Hepatocyte (in vitro differentiated cells): ENCODE measurements at regions not wholly inside any gene's neighbourhood (a gene's known extent, or its start where the extent isn't known, plus 50 kb on each side); places are given as distances from the start of the nearest gene placed in this dataset.

ENCODE experiments used
- DNase-seq: peaks from one replicate; pipeline ENCODE4 v3.0.0-alpha.2; 2016; ENCODE audit warnings: low spot score
- H2AFZ ChIP-seq: fragments of 200-600 bp; sonication (generic); 2 replicates; pipeline ENCODE4 v1.6.0; 2016; ENCODE audit warnings: antibody characterized with exemption, mild to moderate bottlenecking
- H3K27ac ChIP-seq: fragments of 200-600 bp; sonication (generic); 2 replicates; pipeline ENCODE4 v1.5.1; 2016; ENCODE audit warnings: mild to moderate bottlenecking
- H3K27me3 ChIP-seq: fragments of 200-600 bp; sonication (generic); 2 replicates; pipeline ENCODE4 v1.6.1; 2016
- H3K36me3 ChIP-seq: fragments of 200-600 bp; sonication (generic); replicated peaks from 2 replicates; pipeline ENCODE4 v1.5.1; 2016; ENCODE audit warnings: low read depth; ENCODE audit not compliant: insufficient read depth
- H3K4me1 ChIP-seq: fragments of 200-600 bp; sonication (generic); 2 replicates; pipeline ENCODE4 v1.5.1; 2016; ENCODE audit warnings: mild to moderate bottlenecking, moderate library complexity; ENCODE audit not compliant: insufficient read depth
- H3K4me2 ChIP-seq: fragments of 200-600 bp; sonication (generic); 2 replicates; pipeline ENCODE4 v1.6.0; 2016
- H3K4me3 ChIP-seq: fragments of 200-600 bp; sonication (generic); 2 replicates; pipeline ENCODE4 v1.5.1; 2016; ENCODE audit warnings: mild to moderate bottlenecking
- H3K79me2 ChIP-seq: fragments of 200-600 bp; sonication (generic); 2 replicates; pipeline ENCODE4 v1.6.0; 2017; ENCODE audit warnings: mild to moderate bottlenecking
- H3K9me2 ChIP-seq: fragments of 200-600 bp; sonication (generic); replicated peaks from 2 replicates; pipeline ENCODE4 v1.6.0; 2017; ENCODE audit warnings: mild to moderate bottlenecking; ENCODE audit not compliant: insufficient read depth
- H3K9me3 ChIP-seq: fragments of 200-600 bp; sonication (generic); 2 replicates; pipeline ENCODE4 v1.5.1; 2016; ENCODE audit warnings: low read depth, mild to moderate bottlenecking
- H4K20me1 ChIP-seq: fragments of 200-600 bp; sonication (generic); 2 replicates; pipeline ENCODE4 v1.6.0; 2016; ENCODE audit warnings: mild to moderate bottlenecking; ENCODE audit not compliant: insufficient read depth, poor library complexity, severe bottlenecking
- CTCF ChIP-seq: fragments of 200-600 bp; sonication (generic); IDR thresholded peaks from 2 replicates; pipeline ENCODE4 v1.5.1; 2016; ENCODE audit warnings: antibody characterized with exemption, mild to moderate bottlenecking; ENCODE audit not compliant: poor library complexity
- EZH2 ChIP-seq: fragments of 200-600 bp; sonication (generic); IDR thresholded peaks from 2 replicates; pipeline ENCODE4 v1.6.1; 2016; ENCODE audit warnings: antibody characterized with exemption, mild to moderate bottlenecking, borderline replicate concordance
- EZH2phosphoT487 ChIP-seq: fragments of 200-600 bp; sonication (generic); IDR thresholded peaks from one replicate; pipeline ENCODE4 v1.6.1; 2018; ENCODE audit warnings: antibody characterized with exemption, mild to moderate bottlenecking, low read depth, moderate library complexity; ENCODE audit not compliant: unreplicated experiment, severe bottlenecking
- WGBS: methylation state at CpG from one replicate; pipeline ENCODE4 v1.1.6; 2016; ENCODE audit warnings: low lambda C conversion rate; ENCODE audit errors: missing lambda C conversion rate; 5-methylcytosine and 5-hydroxymethylcytosine counted together

- no peak overlapping the region for H3K27ac ChIP-seq
- no peaks in the 10 kb centered on the region for H3K36me3 ChIP-seq
- no peaks in the 10 kb centered on the region for H3K79me2 ChIP-seq
- H3K9me3 ChIP-seq: no peaks in the 10 kb centered on the region
- H4K20me1 ChIP-seq: no peaks in the 10 kb centered on the region
- H3K4me3 ChIP-seq: no peak overlapping the region
- peaks cover 7% of the 10 kb centered on the region for H3K4me1 ChIP-seq
- H3K9me2 ChIP-seq: no peaks in the 10 kb centered on the region
- no peak for TF ChIP-seq EZH2
- TF ChIP-seq CTCF: no peak
- TF ChIP-seq EZH2phosphoT487: no peak
- H3K4me2 ChIP-seq: no peak overlapping the region
- no peaks in the 10 kb centered on the region for H3K27me3 ChIP-seq
- H2AFZ ChIP-seq: no peak overlapping the region
- WGBS: 95% methylated on average over 10 of the region's 10 CpGs
- no peak for DNase-seq
These were observed 112.0 kb upstream of the RMDN2 start for GRCh38 chr2:37812941-37813730.

DNA sequence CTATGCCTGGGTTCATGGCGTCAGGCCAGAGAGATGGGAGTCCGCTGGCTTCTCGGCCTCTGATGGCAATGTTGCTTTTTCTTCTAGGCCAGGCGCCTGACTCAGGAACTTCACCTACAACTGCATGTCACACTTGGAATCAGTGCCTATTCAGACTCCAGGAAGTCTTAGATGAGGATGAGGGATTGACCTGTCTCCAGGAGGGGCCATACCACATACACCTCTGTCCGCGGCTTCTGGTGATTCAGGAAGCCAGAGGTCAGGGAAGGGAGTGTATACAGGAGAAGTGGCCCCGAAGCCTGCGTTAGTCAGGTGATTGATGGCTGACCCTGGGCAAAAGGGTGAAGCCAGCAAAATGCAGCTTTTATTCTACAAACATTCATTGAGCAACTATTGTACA lies 109.1 kb upstream of the RMDN2 start:
- Histone ChIP-seq H4K20me1 (no peaks in the 10 kb centered on the region), H3K9me2 (no peaks in the 10 kb centered on the region), H3K4me2 (no peak overlapping the region), H3K4me1 (no peaks in the 10 kb centered on the region), H3K36me3 (no peaks in the 10 kb centered on the region), H3K27ac (no peak overlapping the region), H3K27me3 (no peaks in the 10 kb centered on the region), H3K4me3 (no peak overlapping the region), H2AFZ (no peak overlapping the region), H3K79me2 (no peaks in the 10 kb centered on the region), H3K9me3 (no peaks in the 10 kb centered on the region)
- no peak for TF ChIP-seq CTCF
- TF ChIP-seq EZH2: no peak
- TF ChIP-seq EZH2phosphoT487: no peak
- DNase-seq: no peak
- whole genome bisulfite sequencing: 91% methylated on average over 8 of the region's 8 CpGs

DNA sequence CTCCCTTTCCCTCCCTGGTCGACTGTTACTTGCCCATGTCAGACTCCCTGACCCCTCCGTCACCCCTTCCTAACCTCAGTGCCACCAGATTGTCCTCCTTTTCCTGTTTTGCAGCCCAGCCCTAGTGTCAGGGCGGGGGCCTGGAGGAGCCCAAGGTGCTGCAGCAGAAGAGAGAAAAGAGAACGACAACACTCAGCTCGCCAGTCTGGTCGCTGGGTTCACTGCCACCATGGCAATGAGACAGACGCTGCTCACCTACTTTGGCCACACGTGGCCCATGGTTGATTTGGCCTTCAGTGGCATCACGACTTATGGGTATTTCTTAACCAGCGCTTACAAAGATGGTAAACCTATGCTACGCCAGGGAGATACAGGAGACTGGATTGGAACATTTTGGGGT lies 108.4 kb upstream of the RMDN2 start:
- Histone ChIP-seq H3K9me2 (no peaks in the 10 kb centered on the region), H3K9me3 (no peaks in the 10 kb centered on the region), H3K79me2 (no peaks in the 10 kb centered on the region), H3K27ac (no peak overlapping the region), H3K36me3 (no peaks in the 10 kb centered on the region), H3K4me3 (no peak overlapping the region), H4K20me1 (no peaks in the 10 kb centered on the region), H3K27me3 (no peaks in the 10 kb centered on the region), H3K4me2 (no peak overlapping the region), H3K4me1 (no peaks in the 10 kb centered on the region), H2AFZ (no peak overlapping the region)
- TF ChIP-seq EZH2 (no peak), CTCF (no peak), EZH2phosphoT487 (no peak)
- WGBS: 97% methylated on average over 11 of the region's 11 CpGs
- DNase-seq: no peak
